Sigmoid colon (tissue), 6 donors: ENCODE measurements at regions not wholly inside any gene's neighbourhood (a gene's known extent, or its start where the extent isn't known, plus 50 kb on each side); places are given as distances from the start of the nearest gene placed in this dataset.

Experiments used
- DNase-seq: peaks from one replicate; pipeline ENCODE4 v3.0.0-alpha.2; 2019
- H3K27ac ChIP-seq, 4 donors: fragments of 200-600 bp; sonication (generic); one replicate each; pipeline ENCODE4 v1.5.1; 2016 to 2019; ENCODE audit warnings: mild to moderate bottlenecking in 1 of 4
- H3K27me3 ChIP-seq, 3 donors: fragments of 200-600 bp; sonication (generic); one replicate each; pipeline ENCODE4 v1.5.1; 2019; ENCODE audit warnings: mild to moderate bottlenecking in 1 of 3
- H3K36me3 ChIP-seq, 4 donors: fragments of 200-600 bp; sonication (generic); one replicate each; pipeline ENCODE4 v1.5.1; 2016 to 2019
- H3K4me1 ChIP-seq, 4 donors: fragments of 200-600 bp; sonication (generic); one replicate each; pipeline ENCODE4 v1.5.1; 2017 to 2019
- H3K4me3 ChIP-seq, 4 donors: fragments of 200-600 bp; sonication (generic); one replicate each; pipeline ENCODE4 v1.5.1; 2017 to 2019; ENCODE audit warnings: mild to moderate bottlenecking in 2 of 4, moderate library complexity in 1 of 4
- H3K9me3 ChIP-seq, 4 donors: fragments of 200-600 bp in 3 of 4; sonication (generic) in 3 of 4; one replicate each; pipeline versions ENCODE4 v1.5.1 to v1.6.1; 2013 to 2019
- EP300 ChIP-seq, 4 donors: sonication (generic); formaldehyde crosslinking; IDR thresholded peaks; one replicate each; pipeline ENCODE4 v1.6.1; 2017; ENCODE audit warnings: antibody characterized with exemption in 4 of 4
- POLR2A ChIP-seq, 2 donors: fragments of 450-650 bp; IDR thresholded peaks; one replicate each; pipeline ENCODE4 v1.6.1; 2016; ENCODE audit warnings: antibody characterized with exemption in 2 of 2, mild to moderate bottlenecking in 2 of 2, moderate library complexity in 2 of 2
- POLR2AphosphoS5 ChIP-seq, 4 donors: sonication (generic); formaldehyde crosslinking; IDR thresholded peaks; one replicate each; pipeline ENCODE4 v1.6.1; 2017; ENCODE audit warnings: antibody characterized with exemption in 4 of 4
- WGBS, 2 donors: extraction: QIAGEN DNeasy Blood & Tissue Kit; methylation state at CpG; one replicate each; pipeline ENCODE4 v1.1.7; 2013; 5-methylcytosine and 5-hydroxymethylcytosine counted together
- intact Hi-C: fragments of 100-400 bp; cut with DNase I; formaldehyde crosslinking; loops from one replicate; pipeline ENCODE4 v1.15.1; 2023
- TF ChIP-seq, protein P1 (sequence below), 4 experiments: fragments of 450-650 bp in 3 of 4; fragments of 200-600 bp in 1 of 4; IDR thresholded peaks; one replicate each; pipeline ENCODE4 v1.5.1; 2016 to 2019; ENCODE audit warnings: antibody characterized with exemption in 4 of 4, mild to moderate bottlenecking in 3 of 4, moderate library complexity in 2 of 4
- donor health status: healthy with polysubstance abuse.
- donor health status: healthy.

DNA sequence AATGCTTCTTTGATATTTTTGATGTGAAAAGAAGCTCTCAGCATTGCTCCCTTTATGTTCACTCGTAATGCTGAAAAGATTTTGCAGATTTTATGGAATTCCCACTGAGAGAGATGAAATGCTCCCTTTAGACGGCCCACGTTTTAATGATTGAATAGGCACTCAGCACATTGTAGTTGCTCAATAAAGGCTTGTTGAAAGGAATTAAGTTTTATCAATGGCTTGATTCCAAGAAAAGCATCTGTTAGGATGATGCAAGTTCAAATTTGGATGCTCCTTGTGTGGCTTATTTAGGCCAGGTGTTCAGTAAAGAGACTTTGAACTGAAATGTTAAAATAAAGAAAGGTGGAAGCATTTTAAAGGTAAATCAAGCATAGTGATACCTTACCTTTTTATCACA, 725.1 kb downstream of the EPHA4 start:
- no peaks in the 10 kb centered on the region for H3K36me3 ChIP-seq
- no peaks in the 10 kb centered on the region for H3K4me1 ChIP-seq
- H3K27me3 ChIP-seq, result no peaks in the 10 kb centered on the region
- no peak for DNase-seq
- H3K9me3 ChIP-seq, result no peaks in the 10 kb centered on the region
- no peak overlapping the region for H3K4me3 ChIP-seq
- 62 to 86% methylated on average over 3 of the region's 3 CpGs for WGBS, 2 donors
- H3K27ac ChIP-seq, result no peak overlapping the region
- TF ChIP-seq POLR2AphosphoS5 (IDR thresholded peaks at IDR 0.05), result no peak
- TF ChIP-seq POLR2A (IDR thresholded peaks at IDR 0.05), result no peak
- TF ChIP-seq, protein P1, sequence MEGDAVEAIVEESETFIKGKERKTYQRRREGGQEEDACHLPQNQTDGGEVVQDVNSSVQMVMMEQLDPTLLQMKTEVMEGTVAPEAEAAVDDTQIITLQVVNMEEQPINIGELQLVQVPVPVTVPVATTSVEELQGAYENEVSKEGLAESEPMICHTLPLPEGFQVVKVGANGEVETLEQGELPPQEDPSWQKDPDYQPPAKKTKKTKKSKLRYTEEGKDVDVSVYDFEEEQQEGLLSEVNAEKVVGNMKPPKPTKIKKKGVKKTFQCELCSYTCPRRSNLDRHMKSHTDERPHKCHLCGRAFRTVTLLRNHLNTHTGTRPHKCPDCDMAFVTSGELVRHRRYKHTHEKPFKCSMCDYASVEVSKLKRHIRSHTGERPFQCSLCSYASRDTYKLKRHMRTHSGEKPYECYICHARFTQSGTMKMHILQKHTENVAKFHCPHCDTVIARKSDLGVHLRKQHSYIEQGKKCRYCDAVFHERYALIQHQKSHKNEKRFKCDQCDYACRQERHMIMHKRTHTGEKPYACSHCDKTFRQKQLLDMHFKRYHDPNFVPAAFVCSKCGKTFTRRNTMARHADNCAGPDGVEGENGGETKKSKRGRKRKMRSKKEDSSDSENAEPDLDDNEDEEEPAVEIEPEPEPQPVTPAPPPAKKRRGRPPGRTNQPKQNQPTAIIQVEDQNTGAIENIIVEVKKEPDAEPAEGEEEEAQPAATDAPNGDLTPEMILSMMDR (IDR thresholded peaks at IDR 0.05), result no peak
- no peak for TF ChIP-seq EP300 (IDR thresholded peaks at IDR 0.05)
- intact Hi-C loops, result no loop called here

DNA sequence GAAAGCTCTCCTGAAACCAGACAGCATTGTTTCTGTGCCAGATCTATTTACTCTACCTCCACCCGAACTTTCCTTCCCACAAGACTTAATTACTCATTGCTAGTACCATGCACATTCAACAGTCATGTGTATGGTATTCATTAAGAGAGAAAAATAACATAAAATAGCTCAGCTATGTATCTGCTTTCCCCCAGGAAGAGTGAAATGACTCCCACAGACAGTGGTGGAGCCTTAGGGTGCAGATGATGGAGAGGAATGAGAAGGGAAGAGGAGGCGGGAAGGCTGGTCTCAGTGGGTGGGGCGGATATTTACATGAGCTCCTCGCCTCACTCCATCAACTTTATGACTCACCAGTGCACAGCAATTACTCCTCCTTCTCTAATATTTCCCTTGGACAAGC, 724.5 kb downstream of the EPHA4 start:
- 5 to 55% methylated on average over 4 of the region's 4 CpGs for WGBS, 2 donors
- H3K9me3 ChIP-seq, result no peaks in the 10 kb centered on the region
- H3K4me3 ChIP-seq, result no peak overlapping the region
- no peaks in the 10 kb centered on the region for H3K4me1 ChIP-seq
- intact Hi-C loops, result no loop called here
- no peaks in the 10 kb centered on the region for H3K27me3 ChIP-seq
- DNase-seq, result no peak
- TF ChIP-seq POLR2A (IDR thresholded peaks at IDR 0.05) (no peak), POLR2AphosphoS5 (IDR thresholded peaks at IDR 0.05) (no peak), EP300 (IDR thresholded peaks at IDR 0.05) (no peak)
- TF ChIP-seq, protein P1 (IDR thresholded peaks at IDR 0.05), result no peak
- H3K36me3 ChIP-seq, result no peaks in the 10 kb centered on the region
- no peak overlapping the region for H3K27ac ChIP-seq

DNA sequence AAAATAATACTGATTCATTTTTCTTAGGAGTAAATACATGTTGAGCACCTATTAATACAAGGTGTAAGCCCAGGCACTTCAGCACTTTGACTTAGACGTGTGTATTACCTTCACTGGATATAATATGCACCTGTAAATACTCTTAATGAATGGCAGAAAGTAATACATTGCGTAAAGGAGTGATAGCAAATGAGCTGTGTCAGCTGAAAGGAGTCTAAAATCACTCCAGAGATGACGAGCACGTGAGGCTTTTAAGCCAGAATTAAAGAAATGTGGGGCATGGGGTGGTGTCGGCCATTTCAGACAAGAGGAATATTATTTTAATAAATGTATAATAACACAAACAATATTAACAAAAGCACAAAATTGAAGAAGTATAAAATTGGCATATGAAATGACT, 722.7 kb downstream of the EPHA4 start:
- H3K36me3 ChIP-seq, result no peaks in the 10 kb centered on the region
- TF ChIP-seq EP300 (IDR thresholded peaks at IDR 0.05) (no peak), POLR2A (IDR thresholded peaks at IDR 0.05) (no peak), POLR2AphosphoS5 (IDR thresholded peaks at IDR 0.05) (no peak)
- TF ChIP-seq, protein P1 (IDR thresholded peaks at IDR 0.05), result no peak
- intact Hi-C loops, result no loop called here
- H3K4me3 ChIP-seq, result no peak overlapping the region
- no peaks in the 10 kb centered on the region for H3K27me3 ChIP-seq
- no peak overlapping the region for H3K27ac ChIP-seq
- no peak for DNase-seq
- WGBS, 2 donors, result 89 to 92% methylated on average over 5 of the region's 5 CpGs
- no peaks in the 10 kb centered on the region for H3K4me1 ChIP-seq
- no peaks in the 10 kb centered on the region for H3K9me3 ChIP-seq

DNA sequence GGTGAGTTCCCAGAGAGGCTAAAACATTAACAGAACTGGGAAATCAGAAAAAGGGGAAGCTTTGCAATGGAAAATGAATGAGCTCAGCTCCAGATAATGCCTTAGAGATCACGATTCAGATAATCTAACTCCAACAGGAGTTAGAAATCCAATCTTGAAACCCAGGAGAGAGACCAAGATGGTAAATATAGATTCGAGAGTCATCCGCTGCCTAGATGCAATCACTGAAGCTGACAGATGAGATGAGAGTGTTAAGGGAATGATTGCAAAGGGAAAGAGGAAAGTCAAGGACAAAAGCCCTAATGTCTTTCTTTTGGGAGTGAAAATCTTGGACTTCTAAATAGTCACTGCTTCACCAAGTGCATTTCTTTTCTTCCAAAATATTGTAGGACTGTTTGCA, 722.0 kb downstream of the EPHA4 start:
- no peaks in the 10 kb centered on the region for H3K27me3 ChIP-seq
- H3K27ac ChIP-seq, result no peak overlapping the region
- no peak overlapping the region for H3K4me3 ChIP-seq
- H3K36me3 ChIP-seq, result no peaks in the 10 kb centered on the region
- intact Hi-C loops, result no loop called here
- TF ChIP-seq POLR2A (IDR thresholded peaks at IDR 0.05) (no peak), EP300 (IDR thresholded peaks at IDR 0.05) (no peak), POLR2AphosphoS5 (IDR thresholded peaks at IDR 0.05) (no peak)
- TF ChIP-seq, protein P1 (IDR thresholded peaks at IDR 0.05), result no peak
- 85 to 90% methylated on average over 3 of the region's 3 CpGs for WGBS, 2 donors
- DNase-seq, result no peak
- no peaks in the 10 kb centered on the region for H3K4me1 ChIP-seq
- no peaks in the 10 kb centered on the region for H3K9me3 ChIP-seq

DNA sequence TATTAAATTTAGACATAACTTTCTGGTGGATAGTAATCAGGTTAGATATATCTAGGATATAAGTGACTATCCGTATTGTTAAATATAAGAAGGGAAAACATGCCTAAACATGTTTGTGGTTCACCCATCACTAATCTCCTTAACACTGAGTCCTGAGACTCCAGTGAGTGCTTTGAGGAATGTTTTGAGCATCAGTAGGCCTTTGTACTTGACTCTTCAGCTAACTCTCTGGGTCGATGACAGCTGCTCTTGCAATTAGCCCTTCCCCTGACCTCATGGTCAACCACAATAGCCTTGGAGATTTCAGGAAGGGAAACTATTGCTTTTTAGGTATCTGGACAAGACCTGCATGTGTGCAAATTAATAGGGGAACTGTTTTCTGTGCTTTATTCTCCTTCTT, 716.8 kb downstream of the EPHA4 start:
- H3K27ac ChIP-seq, result no peak overlapping the region
- intact Hi-C loops, result no loop called here
- H3K4me3 ChIP-seq, result no peak overlapping the region
- no peak for TF ChIP-seq EP300 (IDR thresholded peaks at IDR 0.05)
- no peak for TF ChIP-seq POLR2AphosphoS5 (IDR thresholded peaks at IDR 0.05)
- TF ChIP-seq, protein P1 (IDR thresholded peaks at IDR 0.05), result no peak
- no peak for TF ChIP-seq POLR2A (IDR thresholded peaks at IDR 0.05)
- H3K36me3 ChIP-seq, result no peaks in the 10 kb centered on the region
- WGBS, 2 donors, result 56 to 91% methylated on average over 2 of the region's 2 CpGs
- H3K9me3 ChIP-seq, result no peaks in the 10 kb centered on the region
- DNase-seq, result no peak
- no peaks in the 10 kb centered on the region for H3K4me1 ChIP-seq
- H3K27me3 ChIP-seq, result no peaks in the 10 kb centered on the region
